K562 (cell line): ENCODE measurements at regions not wholly inside any gene's neighbourhood (a gene's known extent, or its start where the extent isn't known, plus 50 kb on each side); places are given as distances from the start of the nearest gene placed in this dataset.

Experiments
- ATAC-seq: fragments of 200-7000 bp; cut with Tn5 transposase; 3 replicates; pipeline ENCODE4 v1.9.1; 2020; ENCODE audit warnings: moderate library complexity
- BruUV-seq: library from RNA; stranded (reverse); fragments of 400-500 nt; replicated peaks from 2 replicates; lab custom pipeline; 2021; lab: Mats Ljungman, UMichigan
- CTCF ChIA-PET: fragments of 300-600 bp; formaldehyde crosslinking; extraction: SDS; loops from one replicate; lab custom pipeline; 2021; ENCODE audit warnings: low intra/inter-chr PET ratio; lab: Yijun Ruan, JAX
- POLR2A ChIA-PET: fragments of 300-600, 350-650 bp; sonication (Branson Sonifier 250); formaldehyde crosslinking; extraction: SDS; loops from one replicate; lab custom pipeline; 2021; ENCODE audit warnings: antibody characterized with exemption, inconsistent platforms; lab: Yijun Ruan, JAX
- DNase-seq, 4 experiments: peaks; one replicate each; pipeline versions ENCODE4 v3.0.0 to v3.0.0-alpha.2; 2011 to 2018; ENCODE audit warnings: low spot score in 3 of 4, mixed read lengths in 3 of 4; ENCODE audit errors: extremely low read depth in 1 of 4
- FAIRE-seq: peaks from 2 replicates; lab custom pipeline; 2011; peaks lifted over from hg19 to GRCh38; lab: Jason Lieb, UNC
- H2AFZ ChIP-seq: 2 replicates; pipeline ENCODE4 v1.6.0; 2011; ENCODE audit warnings: low read depth, low read length, control low read depth, inconsistent platforms
- H3K27ac ChIP-seq: fragments of 200-600 bp; 3 replicates; pipeline ENCODE4 v1.8.0; 2011; ENCODE audit warnings: low read depth, mild to moderate bottlenecking, control low read depth, inconsistent platforms, low read length, moderate library complexity, mixed read lengths; ENCODE audit errors: extremely low read depth
- H3K27me3 ChIP-seq, 2 experiments: fragments of 300-600 bp in 1 of 2; 2 replicates in 1 of 2; 3 replicates in 1 of 2; pipeline versions ENCODE4 v1.6.0 to v1.8.0; 2011; ENCODE audit warnings: inconsistent platforms in 2 of 2, low read length in 2 of 2, mild to moderate bottlenecking in 1 of 2, mixed read lengths in 1 of 2, moderate library complexity in 1 of 2; ENCODE audit not compliant: control insufficient read depth in 2 of 2, insufficient read depth in 2 of 2
- H3K36me3 ChIP-seq: fragments of 300-600 bp; 3 replicates; pipeline ENCODE4 v1.8.0; 2011; ENCODE audit warnings: mild to moderate bottlenecking, low read length, inconsistent platforms; ENCODE audit not compliant: control insufficient read depth, insufficient read depth
- H3K4me1 ChIP-seq, 2 experiments: fragments of 200-600 bp in 1 of 2; replicated peaks in 1 of 2; 2 replicates in 1 of 2; 3 replicates in 1 of 2; pipeline versions ENCODE4 v1.5.1 to v1.8.0; 2011; ENCODE audit warnings: inconsistent platforms in 2 of 2, low read length in 2 of 2, mild to moderate bottlenecking in 1 of 2, mixed read lengths in 1 of 2, moderate library complexity in 1 of 2; ENCODE audit not compliant: control insufficient read depth in 2 of 2, insufficient read depth in 2 of 2
- H3K4me2 ChIP-seq: 2 replicates; pipeline ENCODE4 v1.6.1; 2011; ENCODE audit warnings: low read length, control low read depth, inconsistent platforms, mixed read lengths; ENCODE audit not compliant: insufficient read depth
- H3K4me3 ChIP-seq: fragments of 200-600 bp; sonication (generic), shearing (Covaris generic); 2 replicates; pipeline ENCODE4 v1.5.1; 2016; ENCODE audit warnings: control low read depth, inconsistent platforms
- H3K79me2 ChIP-seq: fragments of 200-600 bp; 3 replicates; pipeline ENCODE4 v1.8.0; 2011; ENCODE audit warnings: low read length, inconsistent platforms; ENCODE audit not compliant: control insufficient read depth, insufficient read depth
- H3K9ac ChIP-seq, 2 experiments: 2 replicates each; pipeline versions ENCODE4 v1.6.0 to v1.6.1; 2011; ENCODE audit warnings: low read depth in 2 of 2, low read length in 2 of 2, control low read depth in 1 of 2, inconsistent platforms in 1 of 2, mild to moderate bottlenecking in 1 of 2, mixed read lengths in 1 of 2; ENCODE audit not compliant: insufficient read depth in 1 of 2
- H3K9me1 ChIP-seq: one replicate; pipeline ENCODE4 v1.6.0; 2011; ENCODE audit warnings: inconsistent platforms, mild to moderate bottlenecking, low read length, moderate library complexity; ENCODE audit not compliant: control insufficient read depth, insufficient read depth
- H3K9me3 ChIP-seq: replicated peaks from 2 replicates; pipeline ENCODE4 v1.5.1; 2011; ENCODE audit warnings: low read depth, low read length, inconsistent platforms; ENCODE audit not compliant: control insufficient read depth, insufficient read depth
- H4K20me1 ChIP-seq: replicated peaks from 2 replicates; pipeline ENCODE4 v1.6.1; 2011; ENCODE audit warnings: low read length, inconsistent platforms, mixed read lengths; ENCODE audit not compliant: control insufficient read depth, insufficient read depth
- AFF4 ChIP-seq: sonication (generic); formaldehyde crosslinking; IDR thresholded peaks from 2 replicates; pipeline ENCODE4 v1.8.0; 2023; ENCODE audit warnings: mild to moderate bottlenecking, missing genetic modification reagents
- CGGBP1 ChIP-seq: fragments of 250-450 bp; sonication (Bioruptor Pico); IDR thresholded peaks from 2 replicates; pipeline ENCODE4 v1.9.0; 2021; ENCODE audit warnings: mild to moderate bottlenecking
- EZH2 ChIP-seq: IDR thresholded peaks from 2 replicates; pipeline ENCODE4 v1.6.1; 2012; ENCODE audit warnings: low read depth, mild to moderate bottlenecking, inconsistent platforms, low read length, borderline replicate concordance
- HDAC1 ChIP-seq, 2 experiments: fragments of 450-650 bp; IDR thresholded peaks; 2 replicates each; pipeline ENCODE4 v1.6.1; 2016 to 2017; ENCODE audit warnings: inconsistent platforms in 1 of 2, mild to moderate bottlenecking in 1 of 2, moderate library complexity in 1 of 2
- HNRNPLL ChIP-seq: fragments of 200-400 bp; formaldehyde crosslinking; IDR thresholded peaks from 2 replicates; pipeline ENCODE4 v1.6.1; 2017; ENCODE audit warnings: low read length, low read depth, mild to moderate bottlenecking; ENCODE audit not compliant: poor library complexity, severe bottlenecking
- MCM3 ChIP-seq: fragments of 450-650 bp; IDR thresholded peaks from 2 replicates; pipeline ENCODE4 v1.6.1; 2016
- NELFE ChIP-seq: IDR thresholded peaks from 2 replicates; pipeline ENCODE4 v1.6.1; 2011; ENCODE audit warnings: mild to moderate bottlenecking; ENCODE audit not compliant: insufficient read depth, insufficient read length
- SMC3 ChIP-seq: conservative IDR thresholded peaks from 2 replicates; pipeline ENCODE4 v1.6.1; 2011; ENCODE audit warnings: low read depth, low read length, improper control_type of control experiment; ENCODE audit not compliant: insufficient read depth
- WGBS: fragments of 100-300 bp; shearing (Covaris generic); methylation state at CpG from one replicate; pipeline ENCODE4 v1.1.6; 2016; ENCODE audit warnings: low coverage, mixed read lengths; ENCODE audit not compliant: insufficient coverage; ENCODE audit errors: missing lambda C conversion rate; 5-methylcytosine and 5-hydroxymethylcytosine counted together
- in situ Hi-C: fragments of 300-500 bp; cut with MboI; formaldehyde crosslinking; loops from 4 replicates; pipeline ENCODE4 v1.15.0; 2018; ENCODE audit warnings: inconsistent platforms, mixed read lengths
- intact Hi-C: fragments of 100-400 bp; cut with micrococcal nuclease; formaldehyde crosslinking; loops from 2 replicates; pipeline ENCODE4 v1.14.2; 2022

GRCh38 chr2:126979039-126980003 lies 80.6 kb downstream of the TEX51 start:
- ChIA-PET CTCF (no interaction called here), POLR2A (no interaction called here)
- no peaks in the 10 kb centered on the region for H3K79me2 ChIP-seq
- no peak for ATAC-seq
- H3K4me3 ChIP-seq: no peak overlapping the region
- peaks cover 0 to 13% of the 10 kb centered on the region in 2 experiments; a peak in 2 of 5 replicates for H3K4me1 ChIP-seq
- H3K27me3 ChIP-seq: peaks cover 10 to 56% of the 10 kb centered on the region in 2 experiments
- H3K36me3 ChIP-seq: no peaks in the 10 kb centered on the region
- no peak overlapping the region for H3K27ac ChIP-seq
- TF ChIP-seq SMC3 (no peak), NELFE (no peak), AFF4 (no peak), MCM3 (no peak), HDAC1 (IDR thresholded peaks at IDR 0.05) (no peak), CGGBP1 (CRISPR knock-in tag) (no peak), EZH2 (no peak), HNRNPLL (no peak)
- no peaks in the 10 kb centered on the region for H4K20me1 ChIP-seq
- intact Hi-C loops (loop anchor here (5.0 to 10.0 kb wide), 2 partner anchors 53 to 455 kb away; no protein-coding TSS in a partner anchor), in situ Hi-C loops (no loop called here)
- no peak overlapping the region for H3K4me2 ChIP-seq
- no peak overlapping the region for H3K9ac ChIP-seq
- no peaks in the 10 kb centered on the region for H3K9me3 ChIP-seq
- DNase-seq: no peak
- no peak for FAIRE-seq
- no TSS peak for BruUV-seq
- 3% methylated on average over 7 of the region's 7 CpGs for WGBS
- H3K9me1 ChIP-seq: no peaks in the 10 kb centered on the region
- H2AFZ ChIP-seq: no peak overlapping the region
